Uterus (tissue), 3 donors: ENCODE measurements at regions not wholly inside any gene's neighbourhood (a gene's known extent, or its start where the extent isn't known, plus 50 kb on each side); places are given as distances from the start of the nearest gene placed in this dataset.

ENCODE experiments used
- DNase-seq, 2 donors: peaks; one replicate each; pipeline ENCODE4 v3.0.0-alpha.2; 2019 to 2020
- H3K27ac ChIP-seq, 2 donors: fragments of 200-600 bp; sonication (generic); 1 replicate in 1 of 2; 2 replicates in 1 of 2; pipeline ENCODE4 v1.5.1; 2016 to 2018
- H3K27me3 ChIP-seq, 2 donors: fragments of 200-600 bp; sonication (generic); one replicate each; pipeline ENCODE4 v1.5.1; 2018 to 2019; ENCODE audit warnings: control low read depth in 1 of 2
- H3K36me3 ChIP-seq, 2 donors: fragments of 200-600 bp; sonication (generic); one replicate each; pipeline ENCODE4 v1.5.1; 2019; ENCODE audit warnings: control low read depth in 1 of 2
- H3K4me1 ChIP-seq, 2 donors: fragments of 200-600 bp; sonication (generic); one replicate each; pipeline ENCODE4 v1.5.1; 2018 to 2019; ENCODE audit warnings: control low read depth in 1 of 2
- H3K4me3 ChIP-seq, 2 donors: fragments of 200-600 bp; sonication (generic); 1 replicate in 1 of 2; 2 replicates in 1 of 2; pipeline ENCODE4 v1.5.1; 2018 to 2019; ENCODE audit warnings: mild to moderate bottlenecking in 1 of 2
- H3K9me3 ChIP-seq, 2 donors: fragments of 200-600 bp; sonication (generic); one replicate each; pipeline ENCODE4 v1.5.1; 2019; ENCODE audit warnings: control low read depth in 1 of 2
- CTCF ChIP-seq, 4 experiments: fragments of 200-600 bp in 2 of 4; fragments of 450-650 bp in 2 of 4; sonication (generic) in 2 of 4; IDR thresholded peaks; one replicate each; pipeline ENCODE4 v1.5.1; 2016 to 2019; ENCODE audit warnings: antibody characterized with exemption in 4 of 4, mild to moderate bottlenecking in 2 of 4, moderate library complexity in 1 of 4
- POLR2A ChIP-seq, 2 donors: fragments of 450-650 bp; IDR thresholded peaks; one replicate each; pipeline ENCODE4 v1.6.1; 2016; ENCODE audit warnings: antibody characterized with exemption in 2 of 2, mild to moderate bottlenecking in 1 of 2, moderate library complexity in 1 of 2
- intact Hi-C: fragments of 100-400 bp; cut with DNase I; formaldehyde crosslinking; loops from one replicate; pipeline ENCODE4 v1.15.1; 2023; ENCODE audit warnings: low total_unique reads
- donor health status: DM: yes; HTN: yes; CAD: no.

GRCh38 chr3:168248383-168249204 is 152.9 kb upstream of the GOLIM4 start:
- intact Hi-C loops: no loop called here
- no peaks in the 10 kb centered on the region for H3K36me3 ChIP-seq
- peak overlapping the region; percentile 23 to 44 for H3K4me3 ChIP-seq
- no peak for TF ChIP-seq POLR2A (IDR thresholded peaks at IDR 0.05)
- no peak for TF ChIP-seq CTCF (IDR thresholded peaks at IDR 0.05)
- no peak overlapping the region for H3K27ac ChIP-seq
- no peaks in the 10 kb centered on the region for H3K9me3 ChIP-seq
- H3K4me1 ChIP-seq: no peaks in the 10 kb centered on the region
- H3K27me3 ChIP-seq: peaks cover 0 to 32% of the 10 kb centered on the region in 2 donors
- DNase-seq: no peak

- no peaks in the 10 kb centered on the region for H3K9me3 ChIP-seq
- intact Hi-C loops: no loop called here
- no peak for DNase-seq
- H3K27ac ChIP-seq: no peak overlapping the region
- TF ChIP-seq POLR2A (IDR thresholded peaks at IDR 0.05): no peak
- no peak for TF ChIP-seq CTCF (IDR thresholded peaks at IDR 0.05)
- no peak overlapping the region for H3K4me3 ChIP-seq
- no peaks in the 10 kb centered on the region for H3K4me1 ChIP-seq
- H3K27me3 ChIP-seq: peaks cover 0 to 19% of the 10 kb centered on the region in 2 donors
- no peaks in the 10 kb centered on the region for H3K36me3 ChIP-seq
These were observed 145.4 kb upstream of the GOLIM4 start for GRCh38 chr3:168241156-168241555.

GRCh38 chr3:168239287-168239686 is 143.6 kb upstream of the GOLIM4 start:
- Histone ChIP-seq H3K27ac (no peak overlapping the region), H3K4me1 (no peaks in the 10 kb centered on the region), H3K27me3 (peaks cover 0 to 6% of the 10 kb centered on the region in 2 donors), H3K4me3 (no peak overlapping the region), H3K36me3 (no peaks in the 10 kb centered on the region), H3K9me3 (no peaks in the 10 kb centered on the region)
- intact Hi-C loops: no loop called here
- TF ChIP-seq POLR2A (IDR thresholded peaks at IDR 0.05) (no peak), CTCF (IDR thresholded peaks at IDR 0.05) (no peak)
- no peak for DNase-seq

GRCh38 chr3:168233001-168233400 is 137.3 kb upstream of the GOLIM4 start:
- Histone ChIP-seq H3K27me3 (no peaks in the 10 kb centered on the region), H3K27ac (no peak overlapping the region), H3K4me3 (no peak overlapping the region), H3K9me3 (no peaks in the 10 kb centered on the region), H3K4me1 (no peaks in the 10 kb centered on the region), H3K36me3 (no peaks in the 10 kb centered on the region)
- DNase-seq: no peak
- intact Hi-C loops: no loop called here
- TF ChIP-seq POLR2A (IDR thresholded peaks at IDR 0.05) (no peak), CTCF (IDR thresholded peaks at IDR 0.05) (no peak)

- TF ChIP-seq POLR2A (IDR thresholded peaks at IDR 0.05): no peak
- no peak for TF ChIP-seq CTCF (IDR thresholded peaks at IDR 0.05)
- H3K27me3 ChIP-seq: no peaks in the 10 kb centered on the region
- DNase-seq: no peak
- H3K9me3 ChIP-seq: no peaks in the 10 kb centered on the region
- intact Hi-C loops: no loop called here
- H3K27ac ChIP-seq: no peak overlapping the region
- H3K36me3 ChIP-seq: no peaks in the 10 kb centered on the region
- no peaks in the 10 kb centered on the region for H3K4me1 ChIP-seq
- no peak overlapping the region for H3K4me3 ChIP-seq
These were observed 127.4 kb upstream of the GOLIM4 start for GRCh38 chr3:168223085-168223484.
